ENCODE measurements at regions not wholly inside any gene's neighbourhood (a gene's known extent, or its start where the extent isn't known, plus 50 kb on each side); places are given as distances from the start of the nearest gene placed in this dataset.

GRCh38 chr9:86669422-86669821 is 277.9 kb downstream of the GAS1 start:
- no peak for TF ChIP-seq CTCF (IDR thresholded peaks at IDR 0.05; ENCODE audit: poor library complexity)
- no peak for TF ChIP-seq EZH2 (IDR thresholded peaks at IDR 0.05; ENCODE audit: borderline replicate concordance)
- no peak for TF ChIP-seq EZH2phosphoT487 (IDR thresholded peaks at IDR 0.05; ENCODE audit: low read depth, severe bottlenecking, unreplicated experiment)

Measured in hepatocyte (in vitro differentiated cells).